Hematopoietic multipotent progenitor cell treated with erythropoietin and hydrocortisone succinate and interleukin-3 and kit ligand, for 4 days (in vitro differentiated cells): ENCODE measurements at regions not wholly inside any gene's neighbourhood (a gene's known extent, or its start where the extent isn't known, plus 50 kb on each side); places are given as distances from the start of the nearest gene placed in this dataset.
A peak's percentile ranks its signal among the peaks of the same experiment; 100 is the strongest.

Experiments used
- DNase-seq: peaks from one replicate; pipeline ENCODE4 v3.0.0-alpha.2; 2015

DNA sequence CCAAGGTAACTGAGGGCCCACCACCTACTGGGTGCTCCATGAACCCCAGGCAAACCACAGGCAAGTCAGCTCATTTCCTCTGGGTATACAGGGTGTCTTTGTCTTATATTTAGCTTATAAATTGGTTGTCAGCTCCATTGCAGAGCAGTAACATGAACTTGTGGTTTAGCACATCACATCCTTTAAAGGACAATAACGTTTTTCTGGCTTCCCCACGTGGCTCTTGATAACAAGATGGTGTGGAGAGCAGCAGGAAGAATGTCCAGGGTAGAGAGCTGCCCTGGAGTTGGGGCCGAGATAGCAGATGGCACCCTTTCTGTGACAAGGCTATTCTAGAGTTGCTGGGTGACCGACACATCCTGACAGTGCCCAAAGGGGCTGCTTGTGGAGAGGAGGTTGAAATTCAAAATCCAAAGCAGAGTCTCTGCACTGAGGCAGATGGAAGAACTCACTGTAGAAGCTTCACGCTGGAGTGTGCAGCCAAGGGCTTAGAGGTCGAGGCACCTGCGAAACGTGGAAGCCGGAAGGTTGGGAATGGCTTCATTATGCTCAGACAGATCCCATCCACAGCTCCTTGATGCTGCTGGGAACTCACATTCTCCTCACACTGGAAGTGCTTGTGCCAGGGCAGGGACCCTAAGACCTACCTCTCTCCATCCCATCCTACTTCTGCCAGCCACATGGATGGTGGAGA lies 133.0 kb upstream of the FRY start:
- peak; percentile 65 for DNase-seq

DNA sequence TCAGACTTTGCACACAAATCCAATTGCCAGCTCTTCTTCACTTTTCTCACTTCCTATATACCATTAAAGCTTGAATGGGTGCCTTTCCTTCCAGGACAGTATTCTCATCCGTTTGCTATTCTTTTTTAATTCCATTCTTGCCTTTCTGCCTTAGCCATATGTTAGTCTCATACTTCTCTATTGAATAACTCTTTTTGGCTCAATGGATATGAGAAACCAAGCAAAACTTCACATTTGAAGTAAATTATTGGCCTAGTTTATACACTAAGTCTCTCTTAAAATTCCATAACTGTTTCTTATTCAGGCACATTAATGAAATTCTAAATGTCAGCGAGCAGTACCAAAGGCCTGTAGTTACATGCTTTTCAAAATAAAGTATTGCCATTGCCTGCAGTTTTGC lies 129.6 kb upstream of the FRY start:
- no peak for DNase-seq

DNA sequence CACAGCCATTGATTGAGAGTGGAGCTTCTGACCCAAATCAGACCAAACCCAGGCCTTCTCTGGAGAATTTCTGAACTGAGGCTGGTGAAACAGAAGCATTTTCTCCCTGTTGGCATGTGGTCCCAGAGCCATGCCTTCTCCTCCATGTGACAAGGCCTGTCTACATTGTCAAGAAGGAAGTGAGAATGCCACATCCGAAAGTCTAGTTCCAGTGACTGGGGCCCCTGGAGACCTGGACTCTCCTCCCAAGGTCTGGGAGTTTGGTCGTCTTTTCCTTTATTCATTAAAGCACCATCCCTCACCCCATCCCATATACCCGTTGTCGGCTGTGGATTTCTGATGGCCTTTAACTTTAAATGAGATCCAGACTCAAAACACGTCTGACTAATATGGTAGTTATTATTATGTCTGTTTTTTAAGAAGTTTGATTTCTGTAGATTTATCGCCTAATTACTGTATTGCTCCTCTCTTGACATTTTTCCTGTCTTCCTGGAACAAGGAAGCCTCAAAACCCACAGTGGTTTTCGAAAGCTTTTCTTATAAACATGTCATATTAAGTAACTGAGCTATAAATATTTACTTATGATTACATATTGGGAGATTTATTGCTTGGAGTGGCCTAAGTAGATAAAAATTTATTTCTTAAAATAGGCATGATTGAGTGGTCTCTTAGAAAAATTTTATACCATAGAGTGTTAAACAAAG lies 128.3 kb upstream of the FRY start:
- DNase-seq: no peak

DNA sequence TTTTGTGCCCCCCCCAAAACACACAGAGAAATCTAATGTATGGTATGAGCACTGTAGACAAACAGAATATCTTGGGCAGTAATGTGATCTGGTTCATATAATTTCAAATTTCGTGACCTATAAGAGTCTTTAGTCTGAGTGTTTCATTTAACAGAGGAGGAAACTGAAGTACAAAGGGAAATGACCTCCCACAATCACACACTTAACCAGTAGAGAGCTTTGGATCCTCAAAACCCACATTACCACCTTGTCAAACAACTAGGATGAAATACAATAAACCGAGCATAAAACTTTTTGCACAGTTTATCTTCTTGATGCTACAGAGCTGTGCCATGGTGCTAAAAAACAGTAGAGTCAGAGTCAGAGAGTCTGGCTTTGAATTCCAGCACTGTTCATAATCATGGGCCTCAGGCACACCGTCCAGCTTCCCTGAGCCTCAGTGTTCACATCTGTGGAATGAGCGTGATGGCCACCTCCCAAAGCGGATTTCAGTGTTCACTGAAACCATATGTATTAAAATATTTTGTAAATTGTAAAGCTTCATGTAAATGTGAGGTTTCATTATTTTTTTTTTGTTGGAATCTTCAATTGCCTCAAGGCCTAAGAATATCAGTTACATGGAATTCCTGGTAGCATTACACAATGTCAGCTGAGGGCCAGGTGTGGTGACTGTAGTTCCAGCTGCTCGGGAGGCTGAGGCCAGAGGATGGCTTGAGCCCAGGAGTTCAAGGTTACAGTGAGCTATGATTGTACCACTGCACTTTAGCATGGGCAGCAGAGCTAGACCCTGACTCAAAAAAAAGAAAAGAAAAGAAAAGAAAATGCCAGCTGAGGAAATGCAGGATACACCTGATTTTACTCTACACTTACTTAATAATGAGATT lies 126.4 kb upstream of the FRY start:
- no peak for DNase-seq

GRCh38 chr13:31905961-31906360 lies 125.6 kb upstream of the FRY start:
- no peak for DNase-seq

DNA sequence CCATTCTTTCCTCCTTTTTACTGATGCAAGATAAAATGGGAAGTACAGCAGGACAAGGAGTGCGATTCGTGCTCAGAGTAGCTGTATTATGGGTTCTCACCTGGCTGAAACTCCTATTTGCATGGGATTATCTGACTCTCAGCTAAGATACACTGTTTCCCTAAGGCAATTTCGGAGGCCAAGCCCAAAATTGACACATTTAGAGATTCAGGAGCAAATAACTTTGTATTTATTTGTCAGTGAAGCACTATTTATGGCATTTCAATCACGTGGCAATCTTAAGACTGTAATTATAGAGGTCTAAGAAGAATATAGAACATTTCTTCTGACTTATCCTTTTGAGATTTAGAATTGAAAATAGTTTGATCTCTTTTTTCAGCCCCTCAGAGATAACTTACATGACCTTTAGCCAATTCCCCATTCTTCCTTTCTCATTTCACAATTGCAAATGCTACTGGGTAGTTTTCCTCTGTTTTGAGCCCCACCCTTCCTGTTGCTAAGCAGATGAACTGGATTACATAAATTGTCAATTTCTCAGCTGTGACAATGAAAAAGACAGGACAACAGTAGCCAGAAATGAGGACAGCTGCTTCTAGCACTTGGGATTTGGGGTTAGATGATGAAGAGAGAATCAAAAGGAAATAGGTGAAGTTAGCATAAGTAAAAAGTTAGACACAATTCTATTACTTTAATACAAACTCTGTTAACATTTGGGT lies 122.7 kb upstream of the FRY start:
- peak; percentile 48 for DNase-seq

- DNase-seq: peak; percentile 87
These were observed 121.6 kb upstream of the FRY start for GRCh38 chr13:31909864-31910551.

DNA sequence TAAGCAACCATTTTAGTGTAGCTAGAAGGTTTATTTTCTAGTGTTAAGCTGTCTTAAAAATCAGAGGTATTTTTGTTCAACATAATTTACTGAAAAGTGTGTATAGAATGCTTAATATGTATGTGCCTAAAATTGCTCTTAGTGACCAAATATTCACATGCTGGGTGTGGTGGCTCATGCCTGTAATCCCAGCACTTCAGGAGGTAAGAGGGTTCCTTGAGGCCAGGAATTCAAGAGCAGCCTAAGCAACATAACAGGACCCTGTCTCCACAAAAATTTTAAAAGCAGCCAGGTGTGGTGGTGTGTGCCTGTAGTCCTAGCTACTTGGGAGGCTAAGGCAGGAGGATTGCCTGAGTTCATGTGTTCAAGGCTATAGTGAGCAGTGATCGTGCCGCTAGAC lies 120.9 kb upstream of the FRY start:
- no peak for DNase-seq

GRCh38 chr13:31912647-31913401 lies 118.8 kb upstream of the FRY start:
- no peak for DNase-seq

DNA sequence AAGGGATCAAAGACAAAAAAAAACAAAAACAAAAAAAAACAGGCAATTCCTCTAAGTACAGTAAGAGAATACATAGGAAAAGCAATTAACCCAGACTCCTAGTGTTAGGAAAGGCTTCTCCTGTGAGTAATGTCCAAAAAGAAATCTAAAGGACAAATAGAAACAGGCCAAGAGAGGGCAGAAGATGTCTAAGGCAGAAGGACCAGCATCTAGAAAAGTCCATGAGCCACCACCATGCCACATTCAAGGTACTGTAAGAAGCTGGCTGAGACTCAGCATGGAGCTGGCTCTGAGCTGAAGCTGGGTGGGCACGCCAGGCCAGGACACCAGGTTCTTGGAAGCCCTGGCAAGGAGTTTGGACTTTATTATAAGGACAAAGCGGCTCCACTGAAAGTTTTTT lies 118.1 kb upstream of the FRY start:
- no peak for DNase-seq

- no peak for DNase-seq
These were observed 116.7 kb upstream of the FRY start for GRCh38 chr13:31914843-31915242.

DNA sequence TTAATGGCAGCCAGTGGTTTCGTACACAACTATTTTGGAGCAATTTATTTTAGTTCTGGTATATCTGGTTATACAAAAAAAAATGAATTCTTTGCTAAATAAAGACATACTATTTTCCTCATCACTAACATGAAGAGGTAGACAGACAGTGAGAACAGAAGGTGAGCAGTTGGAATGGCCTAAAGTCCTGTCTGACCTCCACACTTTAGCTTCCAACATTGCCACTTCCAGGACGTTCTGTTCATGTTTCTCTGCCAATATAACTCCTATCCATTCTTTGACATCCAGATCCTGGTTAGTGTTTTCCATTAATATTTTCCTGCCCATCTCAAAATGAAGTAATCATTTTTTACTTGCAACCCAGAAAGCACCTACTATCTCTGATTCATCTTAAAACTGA lies 112.9 kb upstream of the FRY start:
- DNase-seq: no peak

DNA sequence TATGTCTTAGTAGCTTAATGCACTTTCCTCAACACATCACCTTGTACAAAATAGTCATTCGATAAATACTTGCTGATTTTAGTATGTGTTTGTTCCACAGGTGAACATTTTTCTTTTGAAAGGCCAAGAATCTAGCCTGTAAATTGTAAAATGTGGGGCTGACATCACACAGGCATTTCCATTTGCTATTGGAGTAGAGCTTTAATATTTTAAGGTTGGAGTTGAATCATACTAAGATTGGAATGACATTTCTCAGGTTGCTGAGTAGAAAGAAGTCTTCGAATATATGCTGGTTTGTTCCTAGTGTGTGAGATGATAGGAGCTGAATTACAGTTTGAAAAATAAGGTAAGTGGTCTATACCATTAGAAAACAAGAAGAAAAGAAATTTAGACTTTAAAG lies 112.3 kb upstream of the FRY start:
- no peak for DNase-seq

DNA sequence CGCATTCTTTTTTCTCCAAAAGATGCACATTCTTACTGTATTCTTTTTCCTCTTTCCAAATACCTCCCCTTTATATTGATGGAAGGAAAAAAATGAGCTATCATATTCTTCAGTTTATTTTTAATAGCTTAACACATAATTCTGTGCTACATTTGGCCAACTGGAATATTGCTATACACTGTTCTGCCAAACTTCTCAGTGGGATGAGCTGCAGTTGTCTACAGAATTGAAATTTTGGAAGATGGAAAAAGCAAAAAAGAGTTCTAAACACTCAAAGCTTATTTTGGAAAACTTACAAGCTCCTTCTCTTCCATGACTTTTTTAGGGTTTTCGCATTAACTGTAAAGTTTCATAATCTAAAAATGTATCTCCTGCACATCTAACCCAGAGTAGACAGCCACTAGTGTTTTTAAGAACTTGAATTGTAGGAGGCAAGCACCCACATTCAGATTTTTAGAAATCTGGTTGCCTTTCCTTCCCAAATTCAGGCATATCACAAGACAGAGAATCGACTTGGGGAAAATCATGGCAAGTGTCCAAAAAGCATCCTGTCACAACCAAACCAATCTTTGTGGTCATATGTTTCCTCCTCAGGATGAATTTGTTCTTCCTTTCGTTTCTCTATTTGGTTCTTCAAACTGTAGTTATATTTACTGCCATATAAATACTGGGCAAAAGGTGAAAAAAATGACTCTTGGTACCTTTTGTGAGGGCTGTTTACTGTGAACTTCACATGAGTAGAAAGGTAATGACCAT lies 111.4 kb upstream of the FRY start:
- peak; percentile 49 for DNase-seq

- DNase-seq: peak; percentile 34
These were observed 110.9 kb upstream of the FRY start for GRCh38 chr13:31920727-31921100.

- DNase-seq: no peak
These were observed 108.8 kb upstream of the FRY start for GRCh38 chr13:31922724-31923123.

- DNase-seq: no peak
These were observed 108.3 kb upstream of the FRY start for GRCh38 chr13:31923134-31923763.

- no peak for DNase-seq
These were observed 106.5 kb upstream of the FRY start for GRCh38 chr13:31925079-31925478.

- no peak for DNase-seq
These were observed 104.3 kb upstream of the FRY start for GRCh38 chr13:31927219-31927653.

GRCh38 chr13:31929031-31929770 lies 102.4 kb upstream of the FRY start:
- no peak for DNase-seq
